T-helper 1 cell treated with Interleukin-12 subunit alpha and Interleukin-12 subunit beta and Interleukin-4 antibody, amounts not matched to agents 30 μg/mL and 1 μg/mL, for 36 hours (primary cell): ENCODE measurements at regions not wholly inside any gene's neighbourhood (a gene's known extent, or its start where the extent isn't known, plus 50 kb on each side); places are given as distances from the start of the nearest gene placed in this dataset.

Source experiments
- H3K27ac Mint-ChIP-seq: one replicate; pipeline ENCODE4 v1.8.0; 2021; ENCODE audit warnings: mild to moderate bottlenecking, mixed read lengths
- H3K27me3 Mint-ChIP-seq: one replicate; pipeline ENCODE4 v1.8.0; 2021; ENCODE audit warnings: low read depth, mixed read lengths
- H3K36me3 Mint-ChIP-seq: one replicate; pipeline ENCODE4 v1.8.0; 2021; ENCODE audit warnings: low read depth, mixed read lengths
- H3K4me1 Mint-ChIP-seq: one replicate; pipeline ENCODE4 v1.8.0; 2021; ENCODE audit warnings: low read depth, mixed read lengths
- H3K4me3 Mint-ChIP-seq: one replicate; pipeline ENCODE4 v1.8.0; 2021; ENCODE audit warnings: mild to moderate bottlenecking, moderate library complexity, mixed read lengths
- H3K9me3 Mint-ChIP-seq: one replicate; pipeline ENCODE4 v1.8.0; 2021; ENCODE audit warnings: mixed read lengths

DNA sequence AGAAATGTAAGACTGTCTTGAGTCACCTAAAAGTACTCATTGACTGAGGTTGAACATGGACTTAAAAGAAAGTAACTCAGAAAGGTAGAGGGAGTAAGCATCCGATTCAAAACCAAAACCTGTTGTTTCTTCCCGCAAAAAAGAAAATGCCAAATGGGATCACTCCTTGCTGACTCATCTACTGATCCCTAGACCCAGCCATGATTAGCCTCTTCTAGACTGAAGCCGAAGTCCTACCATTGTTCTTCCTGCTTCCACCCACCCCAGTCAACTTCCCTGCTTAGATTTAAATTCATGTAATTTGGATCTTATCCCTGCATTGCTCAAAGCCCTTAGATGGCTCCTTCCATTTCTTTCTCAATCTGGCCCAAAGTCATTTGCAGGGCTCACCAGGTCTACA is 760.5 kb upstream of the SOX9 start:
- H3K4me1 Mint-ChIP-seq = no peaks in the 10 kb centered on the region
- H3K9me3 Mint-ChIP-seq = peaks cover 46% of the 10 kb centered on the region
- H3K36me3 Mint-ChIP-seq = no peaks in the 10 kb centered on the region
- H3K27me3 Mint-ChIP-seq = no peaks in the 10 kb centered on the region
- H3K27ac Mint-ChIP-seq = no peak overlapping the region
- no peak overlapping the region for H3K4me3 Mint-ChIP-seq

- Mint-ChIP-seq H3K27me3 (no peaks in the 10 kb centered on the region), H3K4me1 (no peaks in the 10 kb centered on the region), H3K36me3 (no peaks in the 10 kb centered on the region), H3K9me3 (peaks cover 50% of the 10 kb centered on the region), H3K4me3 (no peak overlapping the region), H3K27ac (no peak overlapping the region)
These were observed 759.0 kb upstream of the SOX9 start for GRCh38 chr17:71361656-71362450.

DNA sequence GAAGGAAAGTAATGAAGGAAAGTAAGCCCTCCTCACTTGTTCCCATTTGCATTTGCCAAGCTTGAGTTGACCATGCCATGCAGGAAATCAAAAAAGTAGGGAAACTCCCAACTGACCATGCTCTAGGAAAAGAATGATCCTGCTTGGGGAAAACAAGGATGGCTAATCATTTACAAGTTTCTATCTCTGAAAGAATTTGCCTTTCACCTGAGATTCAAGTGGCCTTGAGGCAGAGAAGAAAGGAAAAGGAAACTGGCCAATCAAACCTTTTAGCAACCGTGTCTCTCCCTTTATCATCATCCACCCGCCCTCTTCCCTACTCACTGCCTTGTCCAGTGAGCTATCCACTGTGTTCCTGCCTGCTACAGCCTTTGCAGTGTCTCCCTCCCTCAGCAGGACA is 757.2 kb upstream of the SOX9 start:
- H3K9me3 Mint-ChIP-seq = peaks cover 48% of the 10 kb centered on the region
- no peaks in the 10 kb centered on the region for H3K4me1 Mint-ChIP-seq
- no peaks in the 10 kb centered on the region for H3K27me3 Mint-ChIP-seq
- no peak overlapping the region for H3K4me3 Mint-ChIP-seq
- no peaks in the 10 kb centered on the region for H3K36me3 Mint-ChIP-seq
- H3K27ac Mint-ChIP-seq = no peak overlapping the region

GRCh38 chr17:71371809-71372208 is 749.0 kb upstream of the SOX9 start:
- Mint-ChIP-seq H3K27ac (no peak overlapping the region), H3K4me3 (no peak overlapping the region), H3K4me1 (no peaks in the 10 kb centered on the region), H3K27me3 (no peaks in the 10 kb centered on the region), H3K9me3 (peaks cover 14% of the 10 kb centered on the region), H3K36me3 (no peaks in the 10 kb centered on the region)

DNA sequence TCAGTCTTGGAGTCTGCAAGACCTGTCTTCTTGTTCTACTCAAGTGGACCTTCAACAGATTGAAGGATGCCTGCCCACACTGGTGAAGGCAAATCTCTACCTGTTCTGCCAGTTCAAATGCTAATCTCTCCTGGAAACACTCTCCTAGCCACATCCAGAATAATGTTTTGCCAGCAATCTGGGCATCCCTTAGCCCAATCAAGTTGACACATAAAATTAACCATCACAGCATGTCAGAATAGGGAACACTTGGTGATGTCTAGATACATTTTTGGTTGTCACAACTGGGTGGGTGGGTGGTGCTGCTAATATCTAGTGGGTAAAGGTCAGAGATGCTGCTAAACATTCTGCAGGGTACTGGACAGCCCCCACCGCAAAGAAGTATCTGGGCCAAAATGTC is 744.9 kb upstream of the SOX9 start:
- peaks cover 15% of the 10 kb centered on the region for H3K9me3 Mint-ChIP-seq
- H3K4me3 Mint-ChIP-seq = no peak overlapping the region
- H3K27ac Mint-ChIP-seq = no peak overlapping the region
- H3K36me3 Mint-ChIP-seq = no peaks in the 10 kb centered on the region
- no peaks in the 10 kb centered on the region for H3K4me1 Mint-ChIP-seq
- H3K27me3 Mint-ChIP-seq = no peaks in the 10 kb centered on the region

GRCh38 chr17:71376933-71377332 is 743.9 kb upstream of the SOX9 start:
- Mint-ChIP-seq H3K4me1 (no peaks in the 10 kb centered on the region), H3K27me3 (no peaks in the 10 kb centered on the region), H3K27ac (no peak overlapping the region), H3K4me3 (no peak overlapping the region), H3K36me3 (no peaks in the 10 kb centered on the region), H3K9me3 (peaks cover 15% of the 10 kb centered on the region)

DNA sequence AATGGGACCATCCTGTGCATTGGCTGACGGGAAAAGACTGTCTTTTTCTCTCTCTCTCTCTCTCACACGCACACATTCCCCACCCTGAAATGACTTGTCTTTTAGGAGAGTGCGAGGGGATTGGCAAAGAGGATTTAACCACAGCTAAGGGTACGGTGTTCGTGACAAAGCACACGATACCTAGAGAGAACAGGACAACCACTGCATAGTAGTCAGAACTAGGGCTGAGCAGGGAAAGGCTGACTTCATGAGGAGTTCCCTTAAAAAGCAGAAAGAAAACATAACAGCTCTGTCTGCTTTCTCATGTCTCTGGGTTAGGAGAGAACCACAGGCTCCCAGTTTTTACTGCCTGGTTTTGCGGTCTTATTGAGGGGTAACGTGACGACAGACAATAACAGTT is 742.8 kb upstream of the SOX9 start:
- H3K9me3 Mint-ChIP-seq = peaks cover 10% of the 10 kb centered on the region
- no peak overlapping the region for H3K27ac Mint-ChIP-seq
- H3K27me3 Mint-ChIP-seq = no peaks in the 10 kb centered on the region
- H3K4me1 Mint-ChIP-seq = no peaks in the 10 kb centered on the region
- H3K4me3 Mint-ChIP-seq = no peak overlapping the region
- no peaks in the 10 kb centered on the region for H3K36me3 Mint-ChIP-seq

GRCh38 chr17:71378741-71379140 is 742.1 kb upstream of the SOX9 start:
- Mint-ChIP-seq H3K9me3 (peaks cover 10% of the 10 kb centered on the region), H3K4me1 (no peaks in the 10 kb centered on the region), H3K27ac (no peak overlapping the region), H3K27me3 (no peaks in the 10 kb centered on the region), H3K4me3 (no peak overlapping the region), H3K36me3 (no peaks in the 10 kb centered on the region)

DNA sequence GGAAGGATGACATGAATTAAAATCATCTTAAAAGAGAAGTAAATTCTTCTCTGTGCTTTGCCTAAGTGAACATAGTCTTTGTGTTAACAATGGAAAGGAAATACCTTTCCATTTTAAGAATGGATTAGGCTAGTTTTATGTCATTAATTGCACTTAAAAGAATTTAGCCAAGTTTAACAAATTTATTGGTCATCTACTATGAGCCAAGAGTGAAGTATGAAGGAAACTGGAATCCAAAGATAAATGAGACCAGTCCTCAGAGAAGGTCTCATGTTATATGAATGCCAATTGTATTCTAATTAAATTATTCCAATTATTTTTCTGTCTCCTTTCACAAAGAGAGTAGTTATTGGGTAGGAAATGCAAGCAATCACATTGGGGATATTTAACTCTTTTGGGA is 741.3 kb upstream of the SOX9 start:
- Mint-ChIP-seq H3K36me3 (no peaks in the 10 kb centered on the region), H3K4me1 (no peaks in the 10 kb centered on the region), H3K9me3 (peaks cover 10% of the 10 kb centered on the region), H3K27me3 (no peaks in the 10 kb centered on the region), H3K4me3 (no peak overlapping the region), H3K27ac (no peak overlapping the region)

GRCh38 chr17:71380535-71380934 is 740.3 kb upstream of the SOX9 start:
- H3K36me3 Mint-ChIP-seq = no peaks in the 10 kb centered on the region
- no peak overlapping the region for H3K4me3 Mint-ChIP-seq
- H3K9me3 Mint-ChIP-seq = peaks cover 10% of the 10 kb centered on the region
- H3K4me1 Mint-ChIP-seq = no peaks in the 10 kb centered on the region
- no peak overlapping the region for H3K27ac Mint-ChIP-seq
- no peaks in the 10 kb centered on the region for H3K27me3 Mint-ChIP-seq

- Mint-ChIP-seq H3K27ac (no peak overlapping the region), H3K36me3 (no peaks in the 10 kb centered on the region), H3K4me3 (no peak overlapping the region), H3K27me3 (no peaks in the 10 kb centered on the region), H3K4me1 (no peaks in the 10 kb centered on the region), H3K9me3 (peaks cover 10% of the 10 kb centered on the region)
These were observed 739.9 kb upstream of the SOX9 start for GRCh38 chr17:71380936-71381335.

DNA sequence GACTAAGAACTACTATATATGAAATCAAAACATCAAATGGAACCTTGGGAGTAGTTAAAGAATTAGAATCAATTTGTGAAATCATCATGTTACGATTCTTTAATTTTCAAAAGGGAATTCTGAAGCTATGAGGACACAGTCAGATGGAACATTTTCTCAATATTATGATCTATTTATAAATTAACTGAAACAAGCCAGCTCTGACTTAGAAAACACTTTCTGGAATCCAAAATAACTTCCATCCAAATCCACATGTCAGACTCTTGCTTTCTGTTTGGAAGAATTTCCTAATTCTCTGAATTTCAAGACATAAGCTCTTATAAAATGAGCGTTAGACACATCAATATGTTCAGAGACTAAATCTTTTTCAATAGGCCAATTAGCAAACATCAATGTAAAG is 737.7 kb upstream of the SOX9 start:
- Mint-ChIP-seq H3K4me1 (no peaks in the 10 kb centered on the region), H3K9me3 (peaks cover 10% of the 10 kb centered on the region), H3K4me3 (no peak overlapping the region), H3K27ac (no peak overlapping the region), H3K36me3 (no peaks in the 10 kb centered on the region), H3K27me3 (no peaks in the 10 kb centered on the region)

DNA sequence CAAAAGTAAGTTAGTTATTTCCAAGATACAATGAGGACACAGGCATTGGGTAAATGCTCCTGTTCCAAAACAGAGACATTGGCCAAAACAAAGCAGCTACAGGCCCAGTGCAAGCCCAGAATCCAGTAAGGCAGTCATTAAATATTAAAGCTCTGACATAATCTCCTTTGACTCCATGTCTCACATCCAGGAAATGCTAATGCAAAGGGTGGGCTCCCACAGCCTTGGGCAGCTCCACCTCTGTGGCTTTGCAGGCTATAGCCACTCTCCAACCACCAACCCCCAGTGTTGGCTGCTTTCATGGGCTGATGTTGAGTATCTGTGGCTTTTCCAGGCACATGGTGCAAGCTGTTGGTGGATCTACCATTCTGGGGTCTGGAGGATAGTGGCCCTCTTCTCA is 733.4 kb upstream of the SOX9 start:
- H3K36me3 Mint-ChIP-seq = no peaks in the 10 kb centered on the region
- no peak overlapping the region for H3K4me3 Mint-ChIP-seq
- peaks cover 24% of the 10 kb centered on the region for H3K9me3 Mint-ChIP-seq
- H3K27me3 Mint-ChIP-seq = no peaks in the 10 kb centered on the region
- H3K27ac Mint-ChIP-seq = no peak overlapping the region
- no peaks in the 10 kb centered on the region for H3K4me1 Mint-ChIP-seq

DNA sequence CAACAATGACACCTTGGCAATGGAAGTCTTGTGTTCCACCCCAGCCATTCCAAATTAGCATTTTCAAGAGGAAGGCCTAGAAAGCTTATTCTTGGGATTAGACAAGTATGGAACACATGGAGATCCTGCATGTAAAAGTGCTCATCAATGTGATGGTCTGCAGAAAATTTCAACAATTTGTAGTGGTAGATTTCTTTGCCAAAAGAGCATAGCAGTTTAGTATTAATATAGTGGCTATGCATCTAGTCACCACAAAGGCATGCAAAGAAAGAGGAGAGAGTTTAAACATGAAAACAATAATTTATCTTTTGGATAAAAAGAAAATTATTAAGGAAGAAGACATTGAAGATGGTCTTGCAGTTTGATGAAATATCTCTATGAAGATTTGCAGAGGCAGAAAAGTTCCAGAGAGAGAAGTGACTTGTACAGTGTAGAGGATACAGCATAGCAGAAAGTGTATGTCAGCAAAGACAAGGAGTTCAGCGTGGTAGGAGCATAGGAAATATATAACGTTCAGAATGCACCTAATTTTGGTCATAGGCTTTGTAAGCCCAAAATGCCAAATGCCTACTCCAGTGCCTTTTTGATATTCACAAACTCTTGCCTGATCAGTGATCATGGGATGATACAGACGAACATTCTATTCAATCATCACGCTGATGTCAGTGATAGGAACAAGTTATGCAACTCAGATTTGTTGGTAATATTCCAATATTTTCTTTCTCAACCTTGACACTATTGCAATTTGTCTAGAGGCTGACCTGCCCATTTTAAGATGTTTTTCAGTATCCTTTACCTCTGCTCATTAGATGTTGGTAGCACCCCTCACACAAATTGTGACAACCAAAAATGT is 727.9 kb upstream of the SOX9 start:
- H3K27me3 Mint-ChIP-seq = no peaks in the 10 kb centered on the region
- H3K4me1 Mint-ChIP-seq = no peaks in the 10 kb centered on the region
- H3K36me3 Mint-ChIP-seq = no peaks in the 10 kb centered on the region
- no peak overlapping the region for H3K4me3 Mint-ChIP-seq
- peaks cover 24% of the 10 kb centered on the region for H3K9me3 Mint-ChIP-seq
- no peak overlapping the region for H3K27ac Mint-ChIP-seq

DNA sequence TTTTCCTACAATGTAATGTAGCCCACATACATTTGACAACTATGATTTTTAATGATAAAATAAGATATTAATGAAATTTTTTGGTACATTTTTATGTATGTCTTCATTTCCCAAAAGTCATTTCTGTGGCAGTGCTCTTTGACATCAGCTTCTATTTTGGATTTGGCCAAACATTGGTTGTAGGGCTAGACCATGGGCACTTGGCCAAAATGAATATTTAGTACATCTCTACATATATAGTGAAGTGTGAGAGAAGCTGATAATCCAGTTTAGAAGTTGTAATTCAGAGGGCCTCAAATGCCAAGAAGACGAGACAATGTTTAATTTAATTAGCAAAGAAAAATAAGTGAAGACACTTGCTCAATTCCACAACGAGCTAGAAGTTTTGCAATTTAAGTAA is 724.9 kb upstream of the SOX9 start:
- no peak overlapping the region for H3K4me3 Mint-ChIP-seq
- no peaks in the 10 kb centered on the region for H3K36me3 Mint-ChIP-seq
- no peaks in the 10 kb centered on the region for H3K27me3 Mint-ChIP-seq
- H3K4me1 Mint-ChIP-seq = no peaks in the 10 kb centered on the region
- H3K27ac Mint-ChIP-seq = no peak overlapping the region
- H3K9me3 Mint-ChIP-seq = peaks cover 8% of the 10 kb centered on the region
